ENCODE measurements at regions not wholly inside any gene's neighbourhood (a gene's known extent, or its start where the extent isn't known, plus 50 kb on each side); places are given as distances from the start of the nearest gene placed in this dataset.

GRCh38 chr2:195513119-195513518 lies 143.9 kb upstream of the SLC39A10 start:
- H3K9ac ChIP-seq (ENCODE audit: low read length): no peak overlapping the region
- peak overlapping the region; percentile 26 for H2AK5ac ChIP-seq (ENCODE audit: low read length)
- peak overlapping the region; percentile 71 for H2BK120ac ChIP-seq (ENCODE audit: insufficient read depth, low read length, poor library complexity)
- peak overlapping the region; percentile 1 for H4K91ac ChIP-seq (ENCODE audit: low read depth, low read length)
- H3K27ac ChIP-seq (ENCODE audit: low read depth, low read length): no peak overlapping the region
- no peaks in the 10 kb centered on the region for H3K4me1 ChIP-seq (ENCODE audit: control insufficient read depth in 1 of 2, insufficient read depth in 2 of 2, low read length in 2 of 2)
- H2BK12ac ChIP-seq (ENCODE audit: low read length): peak overlapping the region; percentile 11
- H3K79me1 ChIP-seq (ENCODE audit: low read length): peaks cover 19% of the 10 kb centered on the region
- H3K14ac ChIP-seq (ENCODE audit: low read length): no peak overlapping the region
- H3K9me3 ChIP-seq (ENCODE audit: insufficient read depth, low read depth, low read length): no peaks in the 10 kb centered on the region
- H3K36me3 ChIP-seq (ENCODE audit: control insufficient read depth in 1 of 2, insufficient read depth in 2 of 2, low read length in 2 of 2): no peaks in the 10 kb centered on the region
- DNase-seq: no peak
- no peaks in the 10 kb centered on the region for H3K79me2 ChIP-seq (ENCODE audit: control insufficient read depth, insufficient read depth, low read length, poor library complexity)
- no CpG with 5 or more reads among the region's 9 CpGs for WGBS (ENCODE audit: extremely low coverage, insufficient coverage, insufficient read length)
- H3K18ac ChIP-seq (ENCODE audit: low read length): no peak overlapping the region
- no peaks in the 10 kb centered on the region for H3K27me3 ChIP-seq (ENCODE audit: insufficient read depth, low read length)
- no peak overlapping the region for H3K4me3 ChIP-seq (ENCODE audit: low read depth, low read length)
- H3K23ac ChIP-seq (ENCODE audit: low read length): no peak overlapping the region
- H4K12ac ChIP-seq (ENCODE audit: low read depth, low read length): no peak overlapping the region
- H4K8ac ChIP-seq (ENCODE audit: low read depth, low read length): no peak overlapping the region
- H3K4ac ChIP-seq (ENCODE audit: low read depth, low read length): no peak overlapping the region
- no peak overlapping the region for H3K4me2 ChIP-seq (ENCODE audit: low read length)
- no peak overlapping the region for H2AFZ ChIP-seq (ENCODE audit: insufficient read depth, low read length, poor library complexity)
- H2BK5ac ChIP-seq (ENCODE audit: low read depth, low read length, poor library complexity): no peak overlapping the region

DNA sequence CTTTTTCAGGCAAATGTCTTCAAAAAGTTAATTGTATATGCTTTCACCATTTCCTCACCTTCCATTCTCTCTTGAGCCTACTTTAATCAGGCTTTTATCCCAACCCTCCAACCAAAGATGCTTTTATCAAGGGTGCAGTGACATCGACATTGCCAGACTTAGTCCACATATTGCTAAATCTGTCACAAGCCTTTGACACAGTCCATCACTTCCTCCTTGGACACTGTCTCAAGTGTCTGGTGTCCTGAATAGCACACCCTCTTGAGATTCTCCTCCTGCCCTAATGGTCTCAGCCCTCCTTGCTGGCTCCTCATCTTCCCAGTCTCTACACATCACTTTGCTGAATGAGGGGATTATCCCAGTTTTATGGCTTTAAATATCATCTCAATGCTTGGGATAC lies 147.5 kb upstream of the SLC39A10 start:
- Histone ChIP-seq H3K4ac (ENCODE audit: low read depth, low read length) (no peak overlapping the region), H2AFZ (ENCODE audit: insufficient read depth, low read length, poor library complexity) (no peak overlapping the region), H3K79me1 (ENCODE audit: low read length) (peaks cover 5% of the 10 kb centered on the region), H3K14ac (ENCODE audit: low read length) (no peak overlapping the region), H3K9ac (ENCODE audit: low read length) (no peak overlapping the region), H3K4me3 (ENCODE audit: low read depth, low read length) (no peak overlapping the region), H3K4me1 (ENCODE audit: control insufficient read depth in 1 of 2, insufficient read depth in 2 of 2, low read length in 2 of 2) (no peaks in the 10 kb centered on the region), H2BK120ac (ENCODE audit: insufficient read depth, low read length, poor library complexity) (no peak overlapping the region), H4K91ac (ENCODE audit: low read depth, low read length) (no peak overlapping the region), H3K36me3 (ENCODE audit: control insufficient read depth in 1 of 2, insufficient read depth in 2 of 2, low read length in 2 of 2) (no peaks in the 10 kb centered on the region), H2BK12ac (ENCODE audit: low read length) (no peak overlapping the region), H4K8ac (ENCODE audit: low read depth, low read length) (no peak overlapping the region), H3K23ac (ENCODE audit: low read length) (no peak overlapping the region), H3K27ac (ENCODE audit: low read depth, low read length) (no peak overlapping the region), H3K79me2 (ENCODE audit: control insufficient read depth, insufficient read depth, low read length, poor library complexity) (no peaks in the 10 kb centered on the region), H3K4me2 (ENCODE audit: low read length) (no peak overlapping the region), H4K12ac (ENCODE audit: low read depth, low read length) (no peak overlapping the region), H3K27me3 (ENCODE audit: insufficient read depth, low read length) (no peaks in the 10 kb centered on the region), H2BK5ac (ENCODE audit: low read depth, low read length, poor library complexity) (no peak overlapping the region), H3K9me3 (ENCODE audit: insufficient read depth, low read depth, low read length) (peaks cover 1% of the 10 kb centered on the region), H2AK5ac (ENCODE audit: low read length) (no peak overlapping the region), H3K18ac (ENCODE audit: low read length) (no peak overlapping the region)
- no CpG with 5 or more reads among the region's 1 CpG for WGBS (ENCODE audit: extremely low coverage, insufficient coverage, insufficient read length)
- no peak for DNase-seq

GRCh38 chr2:195508139-195508455 lies 148.9 kb upstream of the SLC39A10 start:
- Histone ChIP-seq H3K9ac (ENCODE audit: low read length) (no peak overlapping the region), H2AFZ (ENCODE audit: insufficient read depth, low read length, poor library complexity) (no peak overlapping the region), H3K14ac (ENCODE audit: low read length) (no peak overlapping the region), H2AK5ac (ENCODE audit: low read length) (no peak overlapping the region), H3K79me1 (ENCODE audit: low read length) (peaks cover 1% of the 10 kb centered on the region), H3K4me2 (ENCODE audit: low read length) (no peak overlapping the region), H2BK5ac (ENCODE audit: low read depth, low read length, poor library complexity) (no peak overlapping the region), H3K27ac (ENCODE audit: low read depth, low read length) (no peak overlapping the region), H3K4me1 (ENCODE audit: control insufficient read depth in 1 of 2, insufficient read depth in 2 of 2, low read length in 2 of 2) (no peaks in the 10 kb centered on the region), H4K91ac (ENCODE audit: low read depth, low read length) (no peak overlapping the region), H3K79me2 (ENCODE audit: control insufficient read depth, insufficient read depth, low read length, poor library complexity) (no peaks in the 10 kb centered on the region), H2BK120ac (ENCODE audit: insufficient read depth, low read length, poor library complexity) (no peak overlapping the region), H3K36me3 (ENCODE audit: control insufficient read depth in 1 of 2, insufficient read depth in 2 of 2, low read length in 2 of 2) (no peaks in the 10 kb centered on the region), H4K8ac (ENCODE audit: low read depth, low read length) (no peak overlapping the region), H3K9me3 (ENCODE audit: insufficient read depth, low read depth, low read length) (peaks cover 1% of the 10 kb centered on the region), H3K4ac (ENCODE audit: low read depth, low read length) (no peak overlapping the region), H3K4me3 (ENCODE audit: low read depth, low read length) (no peak overlapping the region), H3K27me3 (ENCODE audit: insufficient read depth, low read length) (no peaks in the 10 kb centered on the region), H3K18ac (ENCODE audit: low read length) (no peak overlapping the region), H2BK12ac (ENCODE audit: low read length) (no peak overlapping the region), H3K23ac (ENCODE audit: low read length) (no peak overlapping the region), H4K12ac (ENCODE audit: low read depth, low read length) (no peak overlapping the region)
- no CpG with 5 or more reads among the region's 1 CpG for WGBS (ENCODE audit: extremely low coverage, insufficient coverage, insufficient read length)
- no peak for DNase-seq

DNA sequence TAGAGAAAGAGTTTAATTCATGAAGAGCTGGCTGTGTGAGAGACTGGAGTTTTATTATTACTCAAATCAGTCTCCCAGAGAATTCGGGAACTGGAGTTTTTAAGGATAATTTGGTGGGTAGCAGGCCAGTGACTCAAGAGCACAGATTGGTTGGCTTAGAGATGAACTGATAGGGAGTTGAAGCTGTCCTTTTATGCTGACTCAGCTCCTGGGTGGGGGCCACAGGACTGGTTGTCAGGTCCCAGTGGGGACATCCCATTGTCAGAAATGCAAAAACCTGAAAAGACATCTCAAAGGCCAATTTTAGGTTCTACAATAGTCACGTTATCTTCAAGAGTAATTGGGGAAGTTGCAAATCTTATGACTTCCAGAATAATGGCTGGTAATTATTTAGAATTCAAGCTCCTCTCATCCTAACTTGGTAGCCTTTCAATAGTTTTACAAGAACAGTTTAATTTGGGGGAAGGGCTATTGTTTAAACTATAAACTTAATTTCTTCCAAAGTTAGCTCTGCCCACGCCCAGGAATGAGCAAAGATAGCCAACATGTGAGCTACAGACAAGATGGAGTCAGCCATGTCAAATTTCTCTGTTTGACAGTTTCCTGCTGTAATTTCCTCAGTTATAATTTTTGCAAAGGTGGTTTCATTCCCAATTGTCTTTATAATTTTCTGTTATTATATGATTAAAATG lies 149.4 kb upstream of the SLC39A10 start:
- Histone ChIP-seq H3K36me3 (ENCODE audit: control insufficient read depth in 1 of 2, insufficient read depth in 2 of 2, low read length in 2 of 2) (no peaks in the 10 kb centered on the region), H3K4ac (ENCODE audit: low read depth, low read length) (no peak overlapping the region), H2BK12ac (ENCODE audit: low read length) (no peak overlapping the region), H4K91ac (ENCODE audit: low read depth, low read length) (no peak overlapping the region), H3K79me1 (ENCODE audit: low read length) (no peaks in the 10 kb centered on the region), H2AFZ (ENCODE audit: insufficient read depth, low read length, poor library complexity) (no peak overlapping the region), H3K14ac (ENCODE audit: low read length) (no peak overlapping the region), H2AK5ac (ENCODE audit: low read length) (no peak overlapping the region), H2BK120ac (ENCODE audit: insufficient read depth, low read length, poor library complexity) (no peak overlapping the region), H3K18ac (ENCODE audit: low read length) (no peak overlapping the region), H2BK5ac (ENCODE audit: low read depth, low read length, poor library complexity) (no peak overlapping the region), H3K4me2 (ENCODE audit: low read length) (no peak overlapping the region), H3K27ac (ENCODE audit: low read depth, low read length) (no peak overlapping the region), H3K9me3 (ENCODE audit: insufficient read depth, low read depth, low read length) (peaks cover 1% of the 10 kb centered on the region), H4K8ac (ENCODE audit: low read depth, low read length) (no peak overlapping the region), H3K4me1 (ENCODE audit: control insufficient read depth in 1 of 2, insufficient read depth in 2 of 2, low read length in 2 of 2) (no peaks in the 10 kb centered on the region), H4K12ac (ENCODE audit: low read depth, low read length) (no peak overlapping the region), H3K4me3 (ENCODE audit: low read depth, low read length) (no peak overlapping the region), H3K23ac (ENCODE audit: low read length) (no peak overlapping the region), H3K9ac (ENCODE audit: low read length) (no peak overlapping the region), H3K79me2 (ENCODE audit: control insufficient read depth, insufficient read depth, low read length, poor library complexity) (no peaks in the 10 kb centered on the region), H3K27me3 (ENCODE audit: insufficient read depth, low read length) (no peaks in the 10 kb centered on the region)
- no peak for DNase-seq
- no CpG with 5 or more reads among the region's 3 CpGs for WGBS (ENCODE audit: extremely low coverage, insufficient coverage, insufficient read length)

All from trophoblast cell (in vitro differentiated cells and primary cell).